HG02642 (cell line): ENCODE measurements at regions not wholly inside any gene's neighbourhood (a gene's known extent, or its start where the extent isn't known, plus 50 kb on each side); places are given as distances from the start of the nearest gene placed in this dataset.
A peak's percentile ranks its signal among the peaks of the same experiment; 100 is the strongest.
"Not testable (repeated sequence)": the region's sequence is repeated elsewhere in the genome, so short reads cannot be mapped to it uniquely, and the experiment has no call there.

Source experiments
- ATAC-seq: cut with Tn5 transposase; IDR thresholded peaks from one replicate; pipeline ENCODE4 v1.9.1; 2021; ENCODE audit warnings: mild to moderate bottlenecking; ENCODE audit not compliant: unreplicated experiment, poor library complexity

DNA sequence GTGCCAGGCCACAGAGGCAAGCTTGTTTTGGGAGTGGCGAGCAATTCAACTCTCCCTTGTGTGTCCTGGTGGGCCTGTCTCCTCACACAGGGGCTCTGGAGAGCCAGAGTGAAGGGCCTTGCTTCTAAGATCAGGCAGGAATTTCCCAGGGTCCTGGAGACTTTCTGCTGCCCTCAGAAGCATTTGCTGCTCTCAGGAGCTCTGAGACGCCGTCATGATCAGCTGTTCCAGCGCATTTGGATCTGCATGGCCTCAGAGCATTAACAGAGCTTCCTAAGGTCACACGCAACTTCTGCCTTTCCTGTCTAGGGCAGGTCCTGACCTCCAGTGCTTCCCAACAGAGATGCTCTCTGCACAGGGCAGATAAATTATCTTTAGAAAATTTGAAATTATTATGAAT is 52.2 kb upstream of the C10orf90 start:
- no peak for ATAC-seq

DNA sequence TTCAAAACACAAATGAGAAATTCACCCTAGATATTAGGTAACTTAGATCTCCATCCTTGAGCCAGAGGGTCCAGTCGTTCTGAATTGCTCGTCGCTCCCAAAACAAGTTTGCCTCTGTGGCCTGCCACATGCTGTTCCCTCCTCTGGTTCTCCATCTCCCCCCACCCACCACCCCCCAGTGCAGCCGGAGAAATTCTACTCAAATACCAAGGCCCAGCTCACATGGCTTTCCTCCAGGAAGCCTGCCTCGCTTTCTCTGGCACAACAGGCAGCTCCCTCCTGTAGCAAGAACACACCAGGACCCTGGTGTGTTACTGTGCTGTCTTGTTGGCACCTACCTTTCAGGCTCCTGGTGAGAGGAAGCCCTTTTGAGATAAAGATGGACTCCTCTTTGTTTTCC is 52.7 kb upstream of the C10orf90 start:
- no peak for ATAC-seq

DNA sequence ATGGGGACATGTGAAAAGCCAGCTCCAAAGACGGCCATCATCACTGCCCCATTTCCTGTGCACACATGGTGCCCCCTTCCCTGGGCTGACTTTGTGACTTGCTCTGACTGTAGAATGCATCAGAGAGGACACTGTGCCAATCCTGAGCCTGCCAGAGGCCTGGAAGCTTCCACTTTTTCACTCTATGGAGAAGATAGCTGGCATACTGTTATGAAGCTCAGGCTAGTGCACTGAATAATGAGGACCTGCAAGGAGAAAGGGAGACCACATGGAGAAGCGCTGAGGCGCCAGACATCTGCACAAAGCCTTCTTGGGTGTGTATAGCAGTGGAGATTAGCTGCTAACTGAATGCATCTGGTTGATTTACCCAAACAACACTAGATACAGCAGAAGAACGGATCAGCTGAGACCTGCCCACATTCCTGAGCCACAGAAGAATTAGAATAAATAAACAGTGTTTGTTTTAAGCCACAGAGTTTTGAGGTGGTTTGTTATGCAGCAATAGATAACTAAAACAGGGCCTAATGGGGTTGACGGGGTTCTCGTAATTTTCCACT is 58.9 kb upstream of the C10orf90 start:
- ATAC-seq: no peak

DNA sequence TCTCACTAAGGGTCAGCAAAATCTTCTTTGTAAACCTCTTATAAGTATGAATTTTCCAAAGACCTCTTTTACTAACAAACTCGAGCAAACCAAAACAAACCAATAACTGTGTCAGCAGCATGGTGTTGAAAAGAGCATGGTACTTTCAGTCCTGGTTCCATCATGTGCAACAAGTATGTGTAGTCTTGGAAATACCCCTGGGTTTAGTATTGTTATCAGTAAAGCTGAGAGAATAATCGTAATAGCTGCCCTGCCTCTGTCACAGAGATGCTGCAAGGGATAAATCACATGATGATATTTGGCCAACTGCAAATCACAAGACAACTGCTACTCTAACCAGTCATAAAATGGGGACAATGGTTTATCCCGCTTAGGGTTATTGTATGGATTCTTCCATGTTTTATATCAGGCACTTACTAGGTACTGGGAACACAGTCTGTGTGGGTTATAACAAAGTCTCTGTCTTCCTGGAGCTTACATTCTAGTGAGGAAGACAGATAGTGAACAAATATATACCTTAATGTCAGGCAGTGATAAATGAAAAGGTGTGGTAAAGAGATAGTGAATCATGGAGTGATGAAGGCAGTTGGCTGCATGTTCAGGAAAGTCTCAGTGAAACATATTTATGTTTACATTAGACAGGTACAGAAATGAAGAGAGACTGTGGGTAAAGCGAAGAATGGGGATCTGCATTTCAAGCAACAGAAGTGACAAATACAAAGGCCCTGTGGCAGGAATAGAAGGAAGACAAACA is 60.5 kb upstream of the C10orf90 start:
- no peak for ATAC-seq

DNA sequence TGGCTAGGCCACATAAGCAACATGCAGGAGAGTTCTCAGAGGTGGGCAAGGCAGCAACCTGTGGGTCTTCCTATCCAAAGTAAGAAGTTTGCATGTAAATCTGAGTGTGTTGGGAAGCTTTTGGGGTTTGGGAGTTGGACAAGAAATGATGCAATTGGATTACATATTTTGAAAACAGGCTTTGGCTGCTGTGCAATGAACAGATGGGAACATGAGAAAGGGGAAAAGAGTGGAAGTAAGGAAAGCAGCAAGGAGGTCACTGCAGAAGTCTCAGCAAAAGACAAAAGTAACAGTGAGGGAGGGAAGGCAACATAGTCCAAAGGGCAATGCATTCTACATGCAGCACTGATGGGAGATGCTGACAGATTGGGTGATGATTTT is 61.1 kb upstream of the C10orf90 start:
- no peak for ATAC-seq

DNA sequence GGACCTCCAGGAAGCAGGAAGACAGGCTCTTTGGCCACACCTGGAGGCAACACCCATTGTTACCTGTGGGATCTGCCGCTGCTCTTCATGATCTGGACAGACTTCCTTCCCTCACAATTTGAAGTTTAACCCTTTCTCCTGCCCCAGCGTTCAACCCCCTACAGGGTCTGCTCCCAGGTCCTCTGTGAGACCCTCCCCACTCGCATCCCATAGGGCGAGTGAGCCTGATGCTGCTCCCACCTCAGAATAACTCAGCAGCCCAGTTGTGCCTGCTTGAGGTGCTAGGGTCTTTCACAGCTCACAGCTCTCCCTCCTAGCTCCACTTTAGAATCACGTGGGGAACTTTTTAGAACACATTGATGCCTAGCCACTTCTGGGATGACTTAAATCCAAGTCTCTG is 61.8 kb upstream of the C10orf90 start:
- no peak for ATAC-seq

DNA sequence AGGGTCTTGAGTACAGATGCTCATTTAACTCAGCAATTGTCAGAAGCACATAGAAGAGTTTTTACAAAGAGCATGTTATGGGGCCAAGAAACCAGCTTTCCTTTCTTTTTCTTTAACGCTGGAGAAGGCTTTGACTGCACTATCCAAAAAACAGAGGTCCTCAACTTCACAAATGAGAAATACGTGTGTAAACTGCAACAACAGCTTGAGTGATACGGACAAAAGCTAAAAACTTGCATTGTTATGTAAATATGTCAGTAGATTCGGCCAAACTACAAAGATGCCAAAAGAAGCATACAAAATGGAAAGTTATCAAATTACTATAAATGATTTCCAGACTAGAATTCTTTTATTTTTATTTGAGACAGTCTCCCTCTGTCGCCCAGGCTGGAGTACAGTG is 62.4 kb upstream of the C10orf90 start:
- ATAC-seq: no peak

DNA sequence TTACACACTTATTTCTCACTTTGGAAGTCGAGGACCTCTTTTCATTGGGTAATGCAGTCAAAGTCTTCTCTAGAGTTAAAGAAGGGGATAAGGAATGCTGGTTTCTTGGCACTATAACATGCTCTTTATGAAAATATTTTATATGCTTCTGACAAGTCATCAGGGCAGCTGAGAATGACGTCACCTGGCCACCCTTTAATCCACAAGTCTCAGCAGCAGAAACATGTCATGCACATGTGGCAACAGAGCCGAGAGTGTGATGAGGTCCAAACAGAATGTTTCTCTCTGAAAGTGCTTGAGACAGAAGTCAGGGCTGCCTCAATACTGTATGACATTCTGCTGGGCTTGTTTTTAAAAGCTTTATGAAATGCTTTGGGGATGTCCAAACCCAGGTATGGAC is 63.5 kb upstream of the C10orf90 start:
- no peak for ATAC-seq

DNA sequence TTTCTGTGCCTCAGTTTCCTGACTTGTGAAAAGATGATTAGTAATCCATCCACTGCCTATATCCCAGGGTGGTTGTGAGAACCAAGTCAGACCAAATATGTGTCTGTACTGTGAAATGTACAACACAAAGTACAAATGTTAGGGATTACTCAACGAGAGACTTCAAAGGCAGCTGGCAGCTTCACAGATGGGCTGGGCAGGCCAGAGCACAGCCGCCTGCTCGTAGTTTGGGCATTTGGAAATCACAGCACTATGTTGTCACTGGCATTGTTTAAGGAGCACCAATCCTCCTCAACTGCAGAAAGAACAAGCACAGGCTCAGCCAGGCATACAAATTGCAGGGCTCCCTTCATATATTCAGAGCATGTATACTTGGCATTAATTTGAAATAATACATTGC is 64.5 kb upstream of the C10orf90 start:
- no peak for ATAC-seq

DNA sequence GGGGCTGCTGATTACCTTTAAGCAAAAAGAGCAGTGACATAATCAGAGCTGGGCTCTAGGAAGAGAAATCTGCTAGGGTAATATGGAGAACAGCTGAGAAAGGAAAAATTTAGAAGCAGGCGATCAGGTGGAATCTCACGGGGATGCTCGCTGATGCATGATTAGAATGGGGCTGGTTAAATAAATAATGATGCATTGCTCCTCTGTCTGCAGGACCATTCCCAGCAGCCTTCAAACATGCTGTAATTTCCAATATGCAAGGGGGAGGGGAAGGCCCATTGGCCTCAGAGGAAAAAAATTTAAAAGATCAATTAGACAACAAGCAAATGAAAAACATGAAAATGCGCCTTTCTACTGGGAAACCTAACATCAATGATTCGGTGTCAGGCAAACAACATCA is 65.6 kb upstream of the C10orf90 start:
- ATAC-seq: no peak

DNA sequence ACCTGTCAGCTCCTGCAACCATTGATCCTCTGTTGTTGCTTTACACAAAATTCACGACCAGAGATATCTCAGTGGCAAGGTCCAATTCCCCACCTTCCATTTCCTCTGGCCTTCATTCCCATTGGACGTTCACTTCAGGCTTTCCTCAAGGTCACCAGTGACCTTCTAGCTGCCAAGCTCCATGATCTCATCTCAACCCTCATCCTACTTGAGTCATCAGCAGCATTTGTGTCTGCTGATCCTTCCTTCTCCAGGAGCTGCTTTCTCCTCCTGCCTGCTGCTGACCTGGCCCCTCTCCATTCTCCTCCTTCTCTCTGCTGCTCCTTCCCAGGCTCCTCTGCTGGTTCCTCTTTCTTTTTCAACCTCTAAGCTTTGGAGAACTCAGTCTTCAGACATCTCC is 66.2 kb upstream of the C10orf90 start:
- no peak for ATAC-seq

DNA sequence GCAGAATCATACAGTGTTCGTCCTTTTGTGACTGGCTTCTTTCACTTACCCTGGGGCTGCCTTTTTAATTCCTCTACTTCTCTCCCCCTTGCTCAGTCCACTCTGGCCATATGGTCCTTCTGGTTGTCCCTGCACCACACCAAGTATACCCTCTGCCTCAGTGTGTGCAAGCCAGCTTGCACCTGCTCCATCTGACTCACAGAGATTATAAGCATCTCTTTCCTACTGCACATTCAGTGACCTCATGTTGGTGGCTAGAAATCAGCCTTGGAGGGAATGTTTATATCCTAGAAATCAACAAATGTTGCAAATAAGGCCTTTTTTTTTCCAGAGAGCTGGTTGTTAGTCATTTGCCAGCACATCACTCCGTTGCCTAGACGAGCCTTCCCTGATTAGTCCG is 67.5 kb upstream of the C10orf90 start:
- no peak for ATAC-seq

DNA sequence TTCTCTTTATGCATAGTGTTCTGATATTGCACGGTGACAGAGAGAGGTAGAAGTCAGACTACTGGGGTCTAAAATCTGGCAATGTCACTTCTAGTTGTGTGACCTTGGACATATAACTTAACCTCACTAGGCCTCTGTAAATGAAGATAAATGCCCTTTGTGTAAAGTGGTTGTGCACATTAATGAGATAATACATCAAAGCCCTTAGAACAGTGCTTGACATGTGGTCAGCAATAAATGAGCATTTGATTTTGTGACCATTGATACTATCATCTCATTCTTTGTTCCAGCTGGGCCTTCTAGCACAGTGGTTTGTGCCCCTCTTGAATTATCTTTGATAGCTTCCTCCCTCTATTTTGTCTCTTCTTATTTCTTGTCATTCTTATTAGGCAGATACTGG is 74.1 kb upstream of the C10orf90 start:
- ATAC-seq: no peak

DNA sequence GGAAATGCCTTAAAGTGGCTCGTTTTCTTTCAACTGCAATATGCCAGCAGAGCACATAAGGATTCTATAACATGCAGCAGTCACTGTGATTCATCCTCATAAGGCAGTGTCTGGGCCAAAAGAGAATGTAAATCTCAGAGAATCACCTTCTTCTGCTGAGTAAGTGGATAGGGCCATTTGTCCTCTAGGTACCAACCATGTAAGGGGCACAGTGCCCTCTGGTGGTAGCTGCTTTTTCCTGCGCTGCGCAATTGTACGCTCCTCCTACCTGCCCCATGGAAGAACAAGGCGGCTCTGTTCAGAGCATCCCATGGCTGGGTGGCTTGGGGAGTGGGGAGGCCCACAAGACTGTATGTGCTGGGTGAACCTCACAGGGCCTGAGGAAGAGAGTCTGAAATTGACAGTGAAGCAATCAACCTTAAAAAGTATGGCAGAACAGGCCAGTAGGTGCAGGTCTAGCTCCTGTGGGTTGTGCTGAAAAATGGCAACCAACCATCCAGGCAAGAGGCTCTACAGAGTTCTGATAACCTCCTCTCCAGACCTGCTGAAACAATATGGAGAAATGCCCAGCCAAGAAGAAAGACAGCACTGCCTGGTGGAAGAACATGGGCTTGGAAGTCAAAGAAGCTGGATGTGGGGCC is 78.6 kb upstream of the C10orf90 start:
- ATAC-seq: peak; percentile 72

DNA sequence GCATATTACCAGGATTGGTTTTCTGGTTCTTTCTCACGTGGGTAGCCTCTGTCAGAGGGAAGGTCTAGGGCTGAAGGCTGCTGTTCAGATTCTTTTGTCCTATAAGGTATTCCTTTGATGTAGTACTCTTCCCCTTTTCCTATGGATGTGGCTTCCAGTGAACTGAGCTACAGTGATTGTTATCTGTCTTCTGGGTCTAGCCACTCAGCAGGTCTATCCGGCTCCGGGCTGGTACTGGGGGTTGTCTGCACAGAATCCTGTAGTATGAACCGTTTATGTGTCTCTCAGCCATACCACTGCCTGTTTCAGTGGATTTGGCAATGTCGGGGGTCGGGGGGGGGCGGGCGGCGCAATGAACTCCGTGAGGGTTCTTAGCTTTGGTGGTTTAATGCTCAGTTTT is 84.5 kb upstream of the C10orf90 start:
- no peak for ATAC-seq

DNA sequence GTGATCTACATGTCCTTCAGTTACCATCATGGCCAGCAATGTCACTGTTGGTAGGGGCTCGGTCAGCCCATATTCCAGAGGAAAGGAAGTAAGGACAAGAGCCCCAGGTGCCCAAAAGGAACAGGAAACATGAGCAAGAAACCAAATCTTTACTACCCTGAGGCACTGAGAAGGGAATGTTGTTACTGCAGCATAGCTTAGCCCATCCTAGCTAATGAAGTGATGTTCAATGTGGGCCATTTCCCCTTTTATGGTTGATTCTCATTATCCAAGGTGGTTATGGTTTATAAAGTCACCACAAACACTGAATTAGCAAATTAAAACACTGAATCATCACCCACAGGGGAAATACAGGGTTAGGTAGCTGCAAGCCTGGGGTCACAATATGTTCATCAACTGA is 88.4 kb upstream of the C10orf90 start:
- no peak for ATAC-seq

DNA sequence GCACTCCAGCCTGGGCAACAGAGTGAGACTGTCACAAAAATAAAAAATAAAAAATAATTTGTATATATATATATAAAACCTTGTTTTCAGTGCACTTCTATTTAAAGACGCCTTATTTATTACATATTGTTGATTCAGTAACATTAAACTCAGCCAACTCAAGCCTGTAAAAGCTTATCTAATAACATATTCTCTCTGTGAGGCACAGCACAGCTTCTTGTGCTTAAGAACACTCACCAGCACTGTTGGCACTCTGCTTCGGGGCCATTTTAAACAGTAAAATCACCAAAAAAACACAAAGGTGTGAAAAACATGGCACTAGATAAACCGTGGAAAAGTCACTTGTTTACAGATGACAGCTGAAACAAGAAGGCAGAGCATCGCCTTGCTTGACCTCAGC is 89.0 kb upstream of the C10orf90 start:
- no peak for ATAC-seq

DNA sequence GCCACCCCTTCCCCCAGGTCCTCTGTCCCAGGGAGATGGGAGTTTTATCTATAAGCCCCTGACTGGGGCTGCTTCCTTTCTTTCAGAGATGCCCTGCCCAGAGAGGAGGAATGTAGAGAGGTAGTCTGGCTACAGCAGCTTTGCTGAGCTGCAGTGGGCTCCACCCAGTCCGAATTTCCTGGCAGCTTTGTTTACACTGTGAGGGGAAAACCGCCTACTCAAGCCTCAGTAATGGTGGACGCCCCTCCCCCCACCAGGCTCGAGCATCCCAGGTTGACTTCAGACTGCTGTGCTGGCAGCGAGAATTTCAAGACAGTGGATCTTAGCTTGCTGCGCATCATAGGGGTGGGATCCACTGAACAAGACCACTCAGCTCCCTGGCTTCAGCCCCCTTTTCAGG is 96.2 kb upstream of the C10orf90 start:
- ATAC-seq: not testable (repeated sequence)

DNA sequence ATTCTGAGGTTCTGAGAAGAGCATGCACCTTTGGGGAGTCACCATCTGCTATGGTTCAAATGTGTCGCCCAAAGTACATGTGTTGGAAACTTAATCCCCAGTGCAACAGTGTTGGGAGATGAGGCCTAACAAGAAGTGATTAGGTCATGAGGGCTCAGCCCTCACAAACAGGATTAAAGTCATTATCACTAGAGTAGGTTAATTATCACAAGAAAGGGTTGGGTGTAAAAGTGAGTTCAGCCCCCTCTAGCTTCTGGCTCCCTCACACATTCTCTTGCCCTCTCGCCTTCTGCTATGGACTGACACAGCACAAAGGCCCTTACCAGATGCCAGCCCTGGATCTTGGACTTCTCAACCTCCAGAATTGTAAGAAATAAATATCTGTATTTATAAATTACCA is 100.3 kb upstream of the C10orf90 start:
- ATAC-seq: no peak

DNA sequence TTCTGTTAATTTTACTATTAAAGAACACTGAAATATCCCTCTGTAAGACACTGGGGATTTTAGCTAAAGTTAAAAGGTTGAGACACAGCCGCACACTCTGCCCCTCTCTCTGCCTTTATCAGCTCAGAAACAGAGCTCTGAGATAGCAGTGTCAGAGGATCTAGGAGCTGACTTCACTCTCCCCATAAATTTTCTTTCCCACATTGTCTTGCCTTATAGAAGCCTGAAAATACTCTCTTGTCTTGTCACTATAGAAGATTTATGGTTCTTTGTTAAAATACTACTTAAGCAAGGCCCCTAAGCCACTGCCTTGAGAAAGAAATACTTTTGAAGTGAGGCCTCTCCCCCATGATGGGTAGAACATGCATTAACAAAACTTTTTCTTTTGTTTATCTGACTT is 105.7 kb upstream of the C10orf90 start:
- ATAC-seq: no peak

DNA sequence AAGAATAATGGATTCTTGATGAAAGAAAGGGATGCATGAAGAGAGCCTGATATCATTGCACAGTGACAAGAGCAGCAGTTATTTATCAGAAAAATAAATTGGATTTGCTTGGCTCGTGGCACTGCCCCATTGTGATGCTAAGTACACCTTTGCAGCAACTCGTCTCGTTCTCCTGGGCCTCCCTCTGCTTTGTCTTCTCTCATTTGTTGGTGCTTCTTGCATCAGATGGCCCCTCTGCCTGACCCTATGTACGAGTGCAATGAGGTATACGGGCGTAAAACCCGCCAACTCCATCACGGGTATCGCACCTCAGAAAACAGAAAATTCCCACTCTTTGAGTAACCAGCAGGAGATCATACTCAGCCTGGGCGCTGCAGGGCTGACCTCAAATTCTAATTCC is 107.2 kb upstream of the C10orf90 start:
- no peak for ATAC-seq
